ENCODE measurements at regions not wholly inside any gene's neighbourhood (a gene's known extent, or its start where the extent isn't known, plus 50 kb on each side); places are given as distances from the start of the nearest gene placed in this dataset.

- no peak for DNase-seq (ENCODE audit: low read depth)
- no peak overlapping the region for H3K4me3 ChIP-seq (ENCODE audit: control insufficient read depth, low read depth, low read length)
- TF ChIP-seq CTCF (conservative IDR thresholded peaks at IDR 0.05; ENCODE audit: control insufficient read depth, insufficient read depth, low read depth, low read length) = no peak
Measured at GRCh38 chr2:16256601-16257321, 316.4 kb downstream of the MYCN start.

- DNase-seq (ENCODE audit: low read depth) = no peak
- TF ChIP-seq CTCF (conservative IDR thresholded peaks at IDR 0.05; ENCODE audit: control insufficient read depth, insufficient read depth, low read depth, low read length) = no peak
- no peak overlapping the region for H3K4me3 ChIP-seq (ENCODE audit: control insufficient read depth, low read depth, low read length)
Measured at GRCh38 chr2:16255120-16255519, 314.8 kb downstream of the MYCN start.

DNA sequence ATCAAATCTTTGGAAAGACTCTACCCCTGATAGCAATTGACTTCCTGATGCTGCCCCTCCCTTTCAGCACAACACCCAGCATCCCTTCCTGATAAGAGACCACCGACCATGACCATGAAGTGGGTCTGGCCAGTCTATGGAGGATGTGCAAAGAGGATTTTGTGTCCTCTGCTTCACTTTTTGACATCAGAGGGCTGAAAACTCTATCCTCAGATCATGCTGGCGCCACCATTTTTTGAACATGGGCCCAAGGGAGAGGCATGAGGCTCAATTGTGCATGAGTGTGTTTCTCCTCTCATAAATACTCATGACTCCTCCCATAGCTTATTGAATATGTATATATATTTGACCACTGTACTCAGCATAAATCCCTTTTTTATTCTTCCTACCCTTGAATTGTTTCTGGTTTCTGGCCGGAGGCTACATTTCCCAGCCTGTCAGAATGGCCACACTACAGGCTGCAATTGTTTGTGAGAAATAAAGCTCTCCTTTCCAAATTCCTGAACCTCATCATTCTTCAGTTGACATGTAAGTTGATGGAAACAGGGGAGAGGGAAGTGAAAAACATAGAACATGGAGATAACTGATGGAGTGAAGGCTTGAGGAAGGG lies 314.1 kb downstream of the MYCN start:
- no peak overlapping the region for H3K4me3 ChIP-seq (ENCODE audit: control insufficient read depth, low read depth, low read length)
- DNase-seq (ENCODE audit: low read depth) = no peak
- no peak for TF ChIP-seq CTCF (conservative IDR thresholded peaks at IDR 0.05; ENCODE audit: control insufficient read depth, insufficient read depth, low read depth, low read length)

- DNase-seq (ENCODE audit: low read depth) = no peak
- TF ChIP-seq CTCF (conservative IDR thresholded peaks at IDR 0.05; ENCODE audit: control insufficient read depth, insufficient read depth, low read depth, low read length) = no peak
- H3K4me3 ChIP-seq (ENCODE audit: control insufficient read depth, low read depth, low read length) = no peak overlapping the region
Measured at GRCh38 chr2:16253291-16253690, 312.9 kb downstream of the MYCN start.

DNA sequence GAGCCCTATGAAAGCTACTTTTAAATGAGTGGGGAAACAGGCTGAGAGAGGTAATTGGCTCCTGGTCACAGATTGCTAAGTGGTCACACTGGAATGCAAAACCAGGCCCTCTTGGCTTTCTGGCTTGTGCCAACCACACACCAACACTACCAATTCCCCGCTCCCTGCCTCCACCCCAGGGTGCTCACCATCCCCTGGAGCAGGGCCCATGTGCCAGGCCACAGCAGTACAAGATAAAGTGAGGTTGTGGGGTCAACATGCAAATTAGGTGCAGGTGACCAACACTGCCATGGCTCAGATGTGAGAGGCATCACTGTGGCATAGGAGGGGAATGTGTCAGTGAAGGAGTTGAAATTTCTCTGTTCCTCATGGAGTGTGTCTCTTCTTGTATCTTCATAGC lies 312.5 kb downstream of the MYCN start:
- H3K4me3 ChIP-seq (ENCODE audit: control insufficient read depth, low read depth, low read length) = no peak overlapping the region
- no peak for DNase-seq (ENCODE audit: low read depth)
- TF ChIP-seq CTCF (conservative IDR thresholded peaks at IDR 0.05; ENCODE audit: control insufficient read depth, insufficient read depth, low read depth, low read length) = no peak

GRCh38 chr2:16252251-16252650 lies 311.9 kb downstream of the MYCN start:
- no peak for TF ChIP-seq CTCF (conservative IDR thresholded peaks at IDR 0.05; ENCODE audit: control insufficient read depth, insufficient read depth, low read depth, low read length)
- DNase-seq (ENCODE audit: low read depth) = no peak
- H3K4me3 ChIP-seq (ENCODE audit: control insufficient read depth, low read depth, low read length) = no peak overlapping the region
